ENCODE measurements at regions not wholly inside any gene's neighbourhood (a gene's known extent, or its start where the extent isn't known, plus 50 kb on each side); places are given as distances from the start of the nearest gene placed in this dataset.

DNA sequence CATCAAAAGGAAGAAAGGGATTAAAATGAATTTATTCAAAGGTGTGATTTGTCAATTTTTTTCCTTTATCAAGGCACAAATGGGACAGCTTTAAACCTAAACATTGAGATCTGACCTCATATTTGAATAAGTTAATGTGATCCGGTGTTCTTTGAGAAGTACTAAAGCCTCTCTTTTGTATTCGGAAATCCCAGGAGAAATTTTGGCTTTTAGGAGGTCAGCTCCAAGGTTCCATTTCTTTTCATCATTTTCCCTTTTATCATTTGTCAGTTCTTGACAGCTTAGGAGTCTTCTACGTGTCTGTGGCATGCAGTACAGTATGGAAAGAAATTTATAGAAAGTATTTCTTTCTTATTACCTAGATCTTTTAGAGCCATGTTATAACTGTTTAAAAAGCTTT is 873.4 kb upstream of the CDH8 start:
- TF ChIP-seq REST (IDR thresholded peaks at IDR 0.05; ENCODE audit: insufficient read depth in 1 of 2, low read depth in 2 of 2, low read length in 2 of 2) = no peak
- TF ChIP-seq FOXP2 (optimal IDR thresholded peaks at IDR 0.05; ENCODE audit: borderline replicate concordance, extremely low read depth, extremely low read length, insufficient read depth) = no peak
- TF ChIP-seq SIN3A (IDR thresholded peaks at IDR 0.05; ENCODE audit: borderline replicate concordance, insufficient read depth, low read length) = no peak
- TF ChIP-seq POLR2AphosphoS5 (IDR thresholded peaks at IDR 0.05; ENCODE audit: low read depth, low read length) = no peak
- TF ChIP-seq TAF1 (IDR thresholded peaks at IDR 0.05; ENCODE audit: borderline replicate concordance, insufficient read depth, low read length) = no peak

- TF ChIP-seq SIN3A (IDR thresholded peaks at IDR 0.05; ENCODE audit: borderline replicate concordance, insufficient read depth, low read length) = no peak
- no peak for TF ChIP-seq REST (IDR thresholded peaks at IDR 0.05; ENCODE audit: insufficient read depth in 1 of 2, low read depth in 2 of 2, low read length in 2 of 2)
- no peak for TF ChIP-seq POLR2AphosphoS5 (IDR thresholded peaks at IDR 0.05; ENCODE audit: low read depth, low read length)
Measured at GRCh38 chr16:62907562-62907961, 871.3 kb upstream of the CDH8 start.

- no peak for TF ChIP-seq POLR2AphosphoS5 (IDR thresholded peaks at IDR 0.05; ENCODE audit: low read depth, low read length)
- no peak for TF ChIP-seq SIN3A (IDR thresholded peaks at IDR 0.05; ENCODE audit: borderline replicate concordance, insufficient read depth, low read length)
- TF ChIP-seq TAF1 (IDR thresholded peaks at IDR 0.05; ENCODE audit: borderline replicate concordance, insufficient read depth, low read length) = no peak
- TF ChIP-seq REST (IDR thresholded peaks at IDR 0.05; ENCODE audit: insufficient read depth in 1 of 2, low read depth in 2 of 2, low read length in 2 of 2) = no peak
- no peak for TF ChIP-seq FOXP2 (optimal IDR thresholded peaks at IDR 0.05; ENCODE audit: borderline replicate concordance, extremely low read depth, extremely low read length, insufficient read depth)
Measured at GRCh38 chr16:62903961-62904502, 867.8 kb upstream of the CDH8 start.

GRCh38 chr16:62899737-62900136 is 863.5 kb upstream of the CDH8 start:
- TF ChIP-seq FOXP2 (optimal IDR thresholded peaks at IDR 0.05; ENCODE audit: borderline replicate concordance, extremely low read depth, extremely low read length, insufficient read depth) (no peak), TAF1 (IDR thresholded peaks at IDR 0.05; ENCODE audit: borderline replicate concordance, insufficient read depth, low read length) (no peak), POLR2AphosphoS5 (IDR thresholded peaks at IDR 0.05; ENCODE audit: low read depth, low read length) (no peak), SIN3A (IDR thresholded peaks at IDR 0.05; ENCODE audit: borderline replicate concordance, insufficient read depth, low read length) (no peak), REST (IDR thresholded peaks at IDR 0.05; ENCODE audit: insufficient read depth in 1 of 2, low read depth in 2 of 2, low read length in 2 of 2) (no peak)

- TF ChIP-seq SIN3A (IDR thresholded peaks at IDR 0.05; ENCODE audit: borderline replicate concordance, insufficient read depth, low read length) (no peak), REST (IDR thresholded peaks at IDR 0.05; ENCODE audit: insufficient read depth in 1 of 2, low read depth in 2 of 2, low read length in 2 of 2) (no peak), POLR2AphosphoS5 (IDR thresholded peaks at IDR 0.05; ENCODE audit: low read depth, low read length) (no peak), FOXP2 (optimal IDR thresholded peaks at IDR 0.05; ENCODE audit: borderline replicate concordance, extremely low read depth, extremely low read length, insufficient read depth) (no peak), TAF1 (IDR thresholded peaks at IDR 0.05; ENCODE audit: borderline replicate concordance, insufficient read depth, low read length) (no peak)
Measured at GRCh38 chr16:62889097-62889496, 852.9 kb upstream of the CDH8 start.

Data from PFSK-1 (cell line).